ENCODE measurements at regions not wholly inside any gene's neighbourhood (a gene's known extent, or its start where the extent isn't known, plus 50 kb on each side); places are given as distances from the start of the nearest gene placed in this dataset.

GRCh38 chr2:155203178-155203577 lies 504.7 kb downstream of the KCNJ3 start:
- H3K9me3 ChIP-seq (ENCODE audit: control insufficient read depth, insufficient read depth, low read depth, low read length) = no peaks in the 10 kb centered on the region
- no peaks in the 10 kb centered on the region for H4K20me1 ChIP-seq (ENCODE audit: control insufficient read depth, extremely low read depth, insufficient read depth, low read length)
- no peaks in the 10 kb centered on the region for H3K79me2 ChIP-seq (ENCODE audit: control insufficient read depth, insufficient read depth, low read length)
- H3K27ac ChIP-seq (ENCODE audit: insufficient read depth, low read length) = no peak overlapping the region
- no peak overlapping the region for H2AFZ ChIP-seq (ENCODE audit: low read length)
- H3K4me3 ChIP-seq (replicated peaks in 1 of 4; ENCODE audit: control extremely low read depth in 1 of 4, insufficient read depth in 1 of 4, low read depth in 3 of 4, low read length in 4 of 4) = no peak overlapping the region
- TF ChIP-seq CTCF (conservative IDR thresholded peaks at IDR 0.05 in 1 of 2, IDR thresholded peaks at IDR 0.05 in 1 of 2; ENCODE audit: low read depth in 1 of 2, low read length in 2 of 2) (no peak), EZH2 (IDR thresholded peaks at IDR 0.05; ENCODE audit: low read length, missing control alignments) (no peak)
- no peak for DNase-seq (ENCODE audit: low read depth in 2 of 2)
- no peaks in the 10 kb centered on the region for H3K4me1 ChIP-seq (ENCODE audit: control insufficient read depth, extremely low read depth, insufficient read depth, low read length)
- H3K4me2 ChIP-seq (ENCODE audit: extremely low read depth, insufficient read depth, low read length) = no peak overlapping the region
- no peak overlapping the region for H3K9ac ChIP-seq (ENCODE audit: insufficient read depth, low read length)
- H3K36me3 ChIP-seq (ENCODE audit: control insufficient read depth, insufficient read depth, low read length) = no peaks in the 10 kb centered on the region
- no peaks in the 10 kb centered on the region for H3K27me3 ChIP-seq (ENCODE audit: control insufficient read depth, insufficient read depth, low read length)

- Histone ChIP-seq H3K4me2 (ENCODE audit: extremely low read depth, insufficient read depth, low read length) (no peak overlapping the region), H4K20me1 (ENCODE audit: control insufficient read depth, extremely low read depth, insufficient read depth, low read length) (no peaks in the 10 kb centered on the region), H3K27me3 (ENCODE audit: control insufficient read depth, insufficient read depth, low read length) (no peaks in the 10 kb centered on the region), H3K27ac (ENCODE audit: insufficient read depth, low read length) (no peak overlapping the region), H3K4me3 (replicated peaks in 1 of 4; ENCODE audit: control extremely low read depth in 1 of 4, insufficient read depth in 1 of 4, low read depth in 3 of 4, low read length in 4 of 4) (no peak overlapping the region), H3K79me2 (ENCODE audit: control insufficient read depth, insufficient read depth, low read length) (no peaks in the 10 kb centered on the region), H2AFZ (ENCODE audit: low read length) (no peak overlapping the region), H3K4me1 (ENCODE audit: control insufficient read depth, extremely low read depth, insufficient read depth, low read length) (no peaks in the 10 kb centered on the region), H3K36me3 (ENCODE audit: control insufficient read depth, insufficient read depth, low read length) (no peaks in the 10 kb centered on the region), H3K9ac (ENCODE audit: insufficient read depth, low read length) (no peak overlapping the region), H3K9me3 (ENCODE audit: control insufficient read depth, insufficient read depth, low read depth, low read length) (no peaks in the 10 kb centered on the region)
- no peak for TF ChIP-seq CTCF (conservative IDR thresholded peaks at IDR 0.05 in 1 of 2, IDR thresholded peaks at IDR 0.05 in 1 of 2; ENCODE audit: low read depth in 1 of 2, low read length in 2 of 2)
- TF ChIP-seq EZH2 (IDR thresholded peaks at IDR 0.05; ENCODE audit: low read length, missing control alignments) = no peak
- no peak for DNase-seq (ENCODE audit: low read depth in 2 of 2)
These were observed 502.3 kb downstream of the KCNJ3 start for GRCh38 chr2:155200753-155201152.

- no peak overlapping the region for H3K4me2 ChIP-seq (ENCODE audit: extremely low read depth, insufficient read depth, low read length)
- DNase-seq (ENCODE audit: low read depth in 2 of 2) = no peak
- no peak overlapping the region for H2AFZ ChIP-seq (ENCODE audit: low read length)
- no peak overlapping the region for H3K9ac ChIP-seq (ENCODE audit: insufficient read depth, low read length)
- H4K20me1 ChIP-seq (ENCODE audit: control insufficient read depth, extremely low read depth, insufficient read depth, low read length) = no peaks in the 10 kb centered on the region
- no peak overlapping the region for H3K4me3 ChIP-seq (replicated peaks in 1 of 4; ENCODE audit: control extremely low read depth in 1 of 4, insufficient read depth in 1 of 4, low read depth in 3 of 4, low read length in 4 of 4)
- no peaks in the 10 kb centered on the region for H3K79me2 ChIP-seq (ENCODE audit: control insufficient read depth, insufficient read depth, low read length)
- no peaks in the 10 kb centered on the region for H3K36me3 ChIP-seq (ENCODE audit: control insufficient read depth, insufficient read depth, low read length)
- no peak for TF ChIP-seq CTCF (conservative IDR thresholded peaks at IDR 0.05 in 1 of 2, IDR thresholded peaks at IDR 0.05 in 1 of 2; ENCODE audit: low read depth in 1 of 2, low read length in 2 of 2)
- TF ChIP-seq EZH2 (IDR thresholded peaks at IDR 0.05; ENCODE audit: low read length, missing control alignments) = no peak
- no peaks in the 10 kb centered on the region for H3K4me1 ChIP-seq (ENCODE audit: control insufficient read depth, extremely low read depth, insufficient read depth, low read length)
- no peak overlapping the region for H3K27ac ChIP-seq (ENCODE audit: insufficient read depth, low read length)
- no peaks in the 10 kb centered on the region for H3K9me3 ChIP-seq (ENCODE audit: control insufficient read depth, insufficient read depth, low read depth, low read length)
- H3K27me3 ChIP-seq (ENCODE audit: control insufficient read depth, insufficient read depth, low read length) = no peaks in the 10 kb centered on the region
These were observed 491.8 kb downstream of the KCNJ3 start for GRCh38 chr2:155190342-155190741.

Measured in fibroblast of lung (primary cell).